Endothelial cell of umbilical vein (primary cell): ENCODE measurements at regions not wholly inside any gene's neighbourhood (a gene's known extent, or its start where the extent isn't known, plus 50 kb on each side); places are given as distances from the start of the nearest gene placed in this dataset.

ENCODE experiments used
- BruUV-seq: library from RNA; stranded (reverse); fragments of 400-500 nt; replicated peaks from 2 replicates; lab custom pipeline; 2021; lab: Mats Ljungman, UMichigan
- CTCF ChIA-PET: fragments of 300-600, 350-600 bp; sonication (Branson Sonifier 250); formaldehyde crosslinking; loops from one replicate; lab custom pipeline; 2021; ENCODE audit warnings: antibody characterized with exemption, inconsistent platforms; lab: Charles Lee
- POLR2A ChIA-PET: fragments of 300-600, 350-600 bp; sonication (Branson Sonifier 250); formaldehyde crosslinking; loops from one replicate; lab custom pipeline; 2021; ENCODE audit warnings: antibody characterized with exemption, inconsistent platforms; lab: Charles Lee
- DNase-seq: peaks from one replicate; pipeline ENCODE4 v3.0.0-alpha.2; 2011; ENCODE audit warnings: low read depth, low spot score
- FAIRE-seq: peaks from 2 replicates; lab custom pipeline; 2011; peaks lifted over from hg19 to GRCh38; lab: Jason Lieb, UNC
- H2AFZ ChIP-seq: 2 replicates; pipeline ENCODE4 v1.6.0; 2012; ENCODE audit warnings: low read depth, low read length, control low read depth, inconsistent platforms
- H3K27ac ChIP-seq: 2 replicates; pipeline ENCODE4 v1.5.1; 2011; ENCODE audit warnings: low read depth, mild to moderate bottlenecking, control low read depth, low read length, moderate library complexity; ENCODE audit not compliant: insufficient read depth
- H3K27me3 ChIP-seq, 2 experiments: 2 replicates each; pipeline versions ENCODE4 v1.6.0 to v1.6.1; 2011; ENCODE audit warnings: low read length in 2 of 2, mixed read lengths in 1 of 2; ENCODE audit not compliant: control insufficient read depth in 2 of 2, insufficient read depth in 2 of 2
- H3K36me3 ChIP-seq, 2 experiments: 2 replicates in 1 of 2; 3 replicates in 1 of 2; pipeline ENCODE4 v1.5.1; 2011; ENCODE audit warnings: low read length in 2 of 2, mild to moderate bottlenecking in 1 of 2, moderate library complexity in 1 of 2; ENCODE audit not compliant: control insufficient read depth in 2 of 2, insufficient read depth in 2 of 2; ENCODE audit errors: extremely low read depth in 1 of 2
- H3K4me1 ChIP-seq: 3 replicates; pipeline ENCODE4 v1.5.1; 2011; ENCODE audit warnings: mild to moderate bottlenecking, low read length; ENCODE audit not compliant: control insufficient read depth, insufficient read depth; ENCODE audit errors: extremely low read depth
- H3K4me2 ChIP-seq: 2 replicates; pipeline ENCODE4 v1.6.1; 2011; ENCODE audit warnings: low read length, control low read depth, mixed read lengths; ENCODE audit not compliant: insufficient read depth
- H3K4me3 ChIP-seq, 3 experiments: fragments of 200-600 bp in 1 of 3; sonication (generic), shearing (Covaris generic) in 1 of 3; replicated peaks in 1 of 3; 2 replicates each; pipeline ENCODE4 v1.5.1; 2011 to 2016; ENCODE audit warnings: control low read depth in 3 of 3, low read length in 3 of 3, mild to moderate bottlenecking in 2 of 3, inconsistent platforms in 1 of 3, low read depth in 1 of 3, moderate library complexity in 1 of 3; ENCODE audit not compliant: insufficient read depth in 1 of 3
- H3K79me2 ChIP-seq: 2 replicates; pipeline ENCODE4 v1.6.0; 2012; ENCODE audit warnings: low read length, inconsistent platforms; ENCODE audit not compliant: control insufficient read depth, insufficient read depth
- H3K9ac ChIP-seq: replicated peaks from 2 replicates; pipeline ENCODE3; 2011; ENCODE audit warnings: low read length, control low read depth; ENCODE audit not compliant: insufficient read depth; ENCODE audit errors: extremely low read depth
- H3K9me1 ChIP-seq: replicated peaks from 3 replicates; pipeline ENCODE4 v1.6.0; 2011; ENCODE audit warnings: mild to moderate bottlenecking, low read length; ENCODE audit not compliant: control insufficient read depth, insufficient read depth; ENCODE audit errors: extremely low read depth
- H3K9me3 ChIP-seq: replicated peaks from 2 replicates; pipeline ENCODE4 v1.5.1; 2012; ENCODE audit warnings: low read length, inconsistent platforms; ENCODE audit not compliant: control insufficient read depth, insufficient read depth
- H4K20me1 ChIP-seq: replicated peaks from 2 replicates; pipeline ENCODE3; 2011; ENCODE audit warnings: mild to moderate bottlenecking, low read length; ENCODE audit not compliant: control insufficient read depth, insufficient read depth; ENCODE audit errors: extremely low read depth
- CTCF ChIP-seq, 2 donors: IDR thresholded peaks; 1 replicate in 1 of 2; 2 replicates in 1 of 2; pipeline ENCODE4 v1.5.1; 2011; ENCODE audit warnings: low read length in 2 of 2, mild to moderate bottlenecking in 2 of 2, moderate library complexity in 2 of 2, control low read depth in 1 of 2, inconsistent platforms in 1 of 2, low read depth in 1 of 2; ENCODE audit not compliant: insufficient read depth in 1 of 2; ENCODE audit errors: extremely low read depth in 1 of 2
- EZH2 ChIP-seq: IDR thresholded peaks from 2 replicates; pipeline ENCODE4 v1.6.1; 2012; ENCODE audit warnings: borderline replicate concordance, low read depth, mild to moderate bottlenecking, moderate library complexity, low read length, inconsistent platforms; ENCODE audit not compliant: severe bottlenecking
- FOS ChIP-seq: IDR thresholded peaks from 2 replicates; pipeline ENCODE4 v1.6.1; 2011; ENCODE audit warnings: mild to moderate bottlenecking, low read length, moderate library complexity, borderline replicate concordance; ENCODE audit not compliant: insufficient read depth
- GATA2 ChIP-seq: IDR thresholded peaks from 2 replicates; pipeline ENCODE4 v1.7.0; 2011; ENCODE audit warnings: low read depth, mild to moderate bottlenecking, moderate library complexity, mixed read lengths, low read length; ENCODE audit not compliant: insufficient read length, insufficient read depth
- JUN ChIP-seq: IDR thresholded peaks from 2 replicates; pipeline ENCODE4 v1.6.1; 2011; ENCODE audit warnings: borderline replicate concordance, low read depth; ENCODE audit not compliant: insufficient read length, insufficient read depth
- MAX ChIP-seq: IDR thresholded peaks from 2 replicates; pipeline ENCODE4 v1.6.1; 2011; ENCODE audit not compliant: insufficient read depth, insufficient read length
- MYC ChIP-seq: IDR thresholded peaks from one replicate; pipeline ENCODE4 v1.6.1; 2011; ENCODE audit warnings: mild to moderate bottlenecking, low read depth, low read length
- POLR2A ChIP-seq: IDR thresholded peaks from 2 replicates; pipeline ENCODE4 v1.6.1; 2012; ENCODE audit warnings: low read depth, mild to moderate bottlenecking, control low read depth, low read length
- POLR2AphosphoS5 ChIP-seq: IDR thresholded peaks from 2 replicates; pipeline ENCODE4 v1.6.1; 2012; ENCODE audit warnings: low read depth, mild to moderate bottlenecking, control low read depth, low read length, moderate library complexity; ENCODE audit not compliant: insufficient read depth
- dilution Hi-C: fragments of 300-500 bp; cut with MboI; formaldehyde crosslinking; loops from one replicate; pipeline ENCODE4 v1.15.0; 2019; ENCODE audit warnings: low sequenced_read_pairs; ENCODE audit not compliant: extremely low pct_ligation_motif_present
- intact Hi-C: fragments of 100-400 bp; cut with micrococcal nuclease; formaldehyde crosslinking; loops from one replicate; pipeline ENCODE4 v1.10.0; 2022

GRCh38 chr5:82426464-82427154 lies 148.5 kb upstream of the RPS23 start:
- POLR2A ChIA-PET, result interaction anchor here (0.7 kb wide), 1 partner anchor 53 kb away, joined by 6 read pairs; no protein-coding TSS in a partner anchor
- no peaks in the 10 kb centered on the region for H3K9me1 ChIP-seq
- no TSS peak for BruUV-seq
- no peaks in the 10 kb centered on the region for H4K20me1 ChIP-seq
- dilution Hi-C loops (no loop called here), intact Hi-C loops (no loop called here)
- H3K4me2 ChIP-seq, result no peak overlapping the region
- no peak for TF ChIP-seq GATA2
- no peak for TF ChIP-seq POLR2AphosphoS5
- no peak for TF ChIP-seq MAX
- no peak for TF ChIP-seq CTCF (IDR thresholded peaks at IDR 0.05; ENCODE audit: extremely low read depth in 1 of 2, insufficient read depth in 1 of 2, low read depth in 1 of 2, low read length in 2 of 2)
- TF ChIP-seq FOS, result no peak
- TF ChIP-seq POLR2A, result no peak
- no peak for TF ChIP-seq MYC
- no peak for TF ChIP-seq JUN
- no peak for TF ChIP-seq EZH2
- DNase-seq (no peak), FAIRE-seq (no peak)
- peaks cover 7% of the 10 kb centered on the region for H3K4me1 ChIP-seq
- no peaks in the 10 kb centered on the region for H3K27me3 ChIP-seq
- H3K27ac ChIP-seq, result no peak overlapping the region
- H3K9me3 ChIP-seq, result no peaks in the 10 kb centered on the region
- CTCF ChIA-PET, result interaction anchor here (0.7 to 2.0 kb wide), 2 partner anchors 13 to 68 kb away, joined by 3 to 5 read pairs; no protein-coding TSS in a partner anchor
- H3K9ac ChIP-seq, result no peak overlapping the region
- peak overlapping the region; percentile 37 for H2AFZ ChIP-seq
- no peaks in the 10 kb centered on the region for H3K79me2 ChIP-seq
- no peaks in the 10 kb centered on the region for H3K36me3 ChIP-seq
- H3K4me3 ChIP-seq, result no peak overlapping the region
